Esophagus squamous epithelium (tissue), 5 donors: ENCODE measurements at regions not wholly inside any gene's neighbourhood (a gene's known extent, or its start where the extent isn't known, plus 50 kb on each side); places are given as distances from the start of the nearest gene placed in this dataset.

Experiments
- DNase-seq: peaks from one replicate; lab custom pipeline; 2025; lab: John Stamatoyannopoulos, UW
- H3K27ac ChIP-seq, 4 donors: fragments of 200-600 bp; sonication (generic); one replicate each; pipeline ENCODE4 v1.5.1; 2016 to 2019; ENCODE audit warnings: mild to moderate bottlenecking in 1 of 4
- H3K27me3 ChIP-seq, 4 donors: fragments of 200-600 bp; sonication (generic); 1 replicate in 3 of 4; 2 replicates in 1 of 4; pipeline versions ENCODE4 v1.5.1 to v1.6.0; 2017 to 2021; ENCODE audit warnings: antibody characterized with exemption in 1 of 4
- H3K36me3 ChIP-seq, 3 donors: fragments of 200-600 bp; sonication (generic); one replicate each; pipeline ENCODE4 v1.5.1; 2016 to 2019
- H3K4me1 ChIP-seq, 3 donors: fragments of 200-600 bp; sonication (generic); one replicate each; pipeline ENCODE4 v1.5.1; 2017 to 2019
- H3K4me3 ChIP-seq, 4 donors: fragments of 200-600 bp; sonication (generic); 1 replicate in 3 of 4; 2 replicates in 1 of 4; pipeline ENCODE4 v1.5.1; 2016 to 2019; ENCODE audit warnings: mild to moderate bottlenecking in 2 of 4, moderate library complexity in 1 of 4
- H3K9me3 ChIP-seq, 3 donors: fragments of 200-600 bp; sonication (generic); one replicate each; pipeline ENCODE4 v1.5.1; 2016 to 2019
- CTCF ChIP-seq, 6 experiments: fragments of 450-650 bp in 4 of 6; fragments of 200-600 bp in 2 of 6; sonication (generic) in 2 of 6; IDR thresholded peaks; one replicate each; pipeline ENCODE4 v1.5.1; 2016 to 2019; ENCODE audit warnings: antibody characterized with exemption in 6 of 6, mild to moderate bottlenecking in 4 of 6, moderate library complexity in 4 of 6
- POLR2A ChIP-seq, 4 donors: fragments of 450-650 bp; IDR thresholded peaks; one replicate each; pipeline ENCODE4 v1.6.1; 2017; ENCODE audit warnings: antibody characterized with exemption in 4 of 4, mild to moderate bottlenecking in 4 of 4, moderate library complexity in 3 of 4
- WGBS, 2 donors: methylation state at CpG; one replicate each; pipeline ENCODE4 v1.1.5; 2018; 5-methylcytosine and 5-hydroxymethylcytosine counted together
- intact Hi-C: fragments of 100-400 bp; cut with DNase I; formaldehyde crosslinking; loops from one replicate; pipeline ENCODE4 v1.15.0; 2022
- donor health status: DM: yes; HTN: yes; CAD: no.

GRCh38 chr18:10072671-10073175 lies 158.9 kb downstream of the VAPA start:
- Histone ChIP-seq H3K9me3 (no peaks in the 10 kb centered on the region), H3K27me3 (no peaks in the 10 kb centered on the region), H3K4me1 (peaks cover 0 to 38% (median 0%) of the 10 kb centered on the region in 3 donors), H3K27ac (no peak overlapping the region), H3K4me3 (no peak overlapping the region), H3K36me3 (no peaks in the 10 kb centered on the region)
- DNase-seq, result no peak
- TF ChIP-seq POLR2A (IDR thresholded peaks at IDR 0.05) (no peak), CTCF (IDR thresholded peaks at IDR 0.05) (no peak)
- intact Hi-C loops, result no loop called here
- WGBS, 2 donors, result 50 to 60% methylated on average over 3 of the region's 5 CpGs

- 13 to 55% methylated on average over 2 to 3 of the region's 3 CpGs for WGBS, 2 donors
- no peak overlapping the region for H3K4me3 ChIP-seq
- intact Hi-C loops, result no loop called here
- TF ChIP-seq CTCF (IDR thresholded peaks at IDR 0.05), result no peak
- no peak for TF ChIP-seq POLR2A (IDR thresholded peaks at IDR 0.05)
- no peaks in the 10 kb centered on the region for H3K36me3 ChIP-seq
- no peaks in the 10 kb centered on the region for H3K9me3 ChIP-seq
- peaks cover 0 to 30% (median 0%) of the 10 kb centered on the region in 3 donors for H3K4me1 ChIP-seq
- H3K27ac ChIP-seq, result no peak overlapping the region
- DNase-seq, result no peak
- H3K27me3 ChIP-seq, result no peaks in the 10 kb centered on the region
Measured at GRCh38 chr18:10074110-10074509, 160.3 kb downstream of the VAPA start.

GRCh38 chr18:10074728-10075127 lies 160.9 kb downstream of the VAPA start:
- no peak overlapping the region for H3K27ac ChIP-seq
- H3K27me3 ChIP-seq, result no peaks in the 10 kb centered on the region
- intact Hi-C loops, result no loop called here
- no peak for DNase-seq
- H3K36me3 ChIP-seq, result no peaks in the 10 kb centered on the region
- TF ChIP-seq POLR2A (IDR thresholded peaks at IDR 0.05), result no peak
- TF ChIP-seq CTCF (IDR thresholded peaks at IDR 0.05), result no peak
- H3K4me1 ChIP-seq, result peaks cover 0 to 30% (median 0%) of the 10 kb centered on the region in 3 donors
- no peaks in the 10 kb centered on the region for H3K9me3 ChIP-seq
- H3K4me3 ChIP-seq, result no peak overlapping the region
- WGBS, 2 donors, result 54 to 70% methylated on average over 8 to 9 of the region's 9 CpGs

GRCh38 chr18:10076502-10077030 lies 162.8 kb downstream of the VAPA start:
- Histone ChIP-seq H3K4me3 (no peak overlapping the region), H3K27me3 (no peaks in the 10 kb centered on the region), H3K36me3 (no peaks in the 10 kb centered on the region), H3K4me1 (peaks cover 0 to 20% (median 0%) of the 10 kb centered on the region in 3 donors), H3K9me3 (no peaks in the 10 kb centered on the region), H3K27ac (no peak overlapping the region)
- WGBS, 2 donors, result 92 to 96% methylated on average over 5 of the region's 5 CpGs
- intact Hi-C loops, result no loop called here
- TF ChIP-seq CTCF (IDR thresholded peaks at IDR 0.05) (no peak), POLR2A (IDR thresholded peaks at IDR 0.05) (no peak)
- no peak for DNase-seq

GRCh38 chr18:10077986-10078385 lies 164.2 kb downstream of the VAPA start:
- TF ChIP-seq POLR2A (IDR thresholded peaks at IDR 0.05) (no peak), CTCF (IDR thresholded peaks at IDR 0.05) (no peak)
- Histone ChIP-seq H3K4me1 (peaks cover 0 to 17% (median 0%) of the 10 kb centered on the region in 3 donors), H3K4me3 (no peak overlapping the region), H3K36me3 (no peaks in the 10 kb centered on the region), H3K9me3 (peaks cover 0 to 11% (median 5%) of the 10 kb centered on the region in 3 donors), H3K27me3 (no peaks in the 10 kb centered on the region), H3K27ac (no peak overlapping the region)
- WGBS, 2 donors, result 67 to 79% methylated on average over 4 of the region's 4 CpGs
- no peak for DNase-seq
- intact Hi-C loops, result no loop called here
